Neural cell (in vitro differentiated cells): ENCODE measurements at regions not wholly inside any gene's neighbourhood (a gene's known extent, or its start where the extent isn't known, plus 50 kb on each side); places are given as distances from the start of the nearest gene placed in this dataset.

ENCODE experiments used
- H2AFZ ChIP-seq: fragments of 200-600, 300-800 bp; sonication (generic), shearing (Covaris generic); 2 replicates; pipeline ENCODE4 v1.6.0; 2014; ENCODE audit warnings: low read depth, mild to moderate bottlenecking, antibody characterized with exemption, low read length, moderate library complexity
- H3F3A ChIP-seq: fragments of 200-600 bp; shearing (Covaris generic); 2 replicates; pipeline ENCODE4 v1.6.1; 2016; ENCODE audit warnings: mild to moderate bottlenecking, moderate library complexity, mixed read lengths, antibody characterized with exemption, low read length; ENCODE audit not compliant: insufficient read depth, poor library complexity, severe bottlenecking
- H3K27ac ChIP-seq: fragments of 200-600, 300-800 bp; sonication (generic), shearing (Covaris generic); 2 replicates; pipeline ENCODE4 v1.5.1; 2014; ENCODE audit warnings: mild to moderate bottlenecking, low read length, moderate library complexity
- H3K27me3 ChIP-seq: fragments of 300-800, 200-600 bp; sonication (generic), shearing (Covaris generic); 2 replicates; pipeline ENCODE4 v1.6.0; 2014; ENCODE audit warnings: mild to moderate bottlenecking, low read depth, low read length, moderate library complexity; ENCODE audit not compliant: insufficient read depth
- H3K36me3 ChIP-seq: fragments of 300-800, 200-600 bp; sonication (generic), shearing (Covaris generic); 2 replicates; pipeline ENCODE4 v1.5.1; 2014; ENCODE audit warnings: mild to moderate bottlenecking, antibody characterized with exemption, low read length, moderate library complexity; ENCODE audit not compliant: insufficient read depth
- H3K4me2 ChIP-seq: fragments of 300-800, 200-600 bp; sonication (generic), shearing (Covaris generic); 2 replicates; pipeline ENCODE4 v1.6.0; 2014; ENCODE audit warnings: mild to moderate bottlenecking, low read length
- H3K4me3 ChIP-seq: fragments of 300-800, 200-600 bp; sonication (generic), shearing (Covaris generic); 2 replicates; pipeline ENCODE4 v1.5.1; 2014; ENCODE audit warnings: mild to moderate bottlenecking, low read length, moderate library complexity
- H3K79me2 ChIP-seq: fragments of 200-600 bp; shearing (Covaris generic); replicated peaks from 2 replicates; pipeline ENCODE4 v1.6.0; 2014; ENCODE audit warnings: mild to moderate bottlenecking, low read length, moderate library complexity; ENCODE audit not compliant: insufficient read depth
- H3K9ac ChIP-seq: fragments of 300-800, 200-600 bp; sonication (generic), shearing (Covaris generic); 2 replicates; pipeline ENCODE4 v1.6.1; 2016; ENCODE audit warnings: mild to moderate bottlenecking, low read length, mixed read lengths
- H3K9me2 ChIP-seq: fragments of 200-600 bp; shearing (Covaris generic); 2 replicates; pipeline ENCODE4 v1.6.1; 2016; ENCODE audit warnings: mild to moderate bottlenecking, low read length, mixed read lengths; ENCODE audit not compliant: insufficient read depth
- H3K9me3 ChIP-seq: fragments of 200-600, 300-800 bp; sonication (generic), shearing (Covaris generic); 2 replicates; pipeline ENCODE4 v1.6.1; 2016; ENCODE audit warnings: mild to moderate bottlenecking, mixed run types, low read length, moderate library complexity, mixed read lengths
- H4K20me1 ChIP-seq: fragments of 200-600 bp; shearing (Covaris generic); 2 replicates; pipeline ENCODE4 v1.6.1; 2016; ENCODE audit warnings: mild to moderate bottlenecking, mixed run types; ENCODE audit not compliant: insufficient read depth
- CTCF ChIP-seq: fragments of 450-650 bp; IDR thresholded peaks from 2 replicates; pipeline ENCODE4 v1.5.1; 2014; ENCODE audit warnings: antibody characterized with exemption, mild to moderate bottlenecking, moderate library complexity; ENCODE audit not compliant: poor library complexity, severe bottlenecking
- EP300 ChIP-seq: fragments of 450-650 bp; conservative IDR thresholded peaks from 2 replicates; pipeline ENCODE4 v1.6.1; 2014; ENCODE audit warnings: antibody characterized with exemption, mild to moderate bottlenecking, moderate library complexity; ENCODE audit not compliant: poor library complexity, severe bottlenecking
- EZH2 ChIP-seq: fragments of 200-600, 300-800 bp; shearing (Covaris generic), sonication (generic); IDR thresholded peaks from 2 replicates; pipeline ENCODE4 v1.6.1; 2014; ENCODE audit warnings: antibody characterized with exemption, low read length, borderline replicate concordance, mild to moderate bottlenecking; ENCODE audit not compliant: insufficient read depth, poor library complexity, severe bottlenecking
- MXI1 ChIP-seq: fragments of 450-650 bp; conservative IDR thresholded peaks from 2 replicates; pipeline ENCODE4 v1.6.1; 2014; ENCODE audit warnings: antibody characterized with exemption, mild to moderate bottlenecking; ENCODE audit not compliant: poor library complexity, severe bottlenecking
- POLR2AphosphoS5 ChIP-seq: IDR thresholded peaks from 2 replicates; pipeline ENCODE4 v1.6.1; 2012
- RAD21 ChIP-seq: fragments of 450-650 bp; conservative IDR thresholded peaks from 2 replicates; pipeline ENCODE4 v1.6.1; 2014; ENCODE audit warnings: antibody characterized with exemption, mild to moderate bottlenecking, moderate library complexity
- REST ChIP-seq: IDR thresholded peaks from 2 replicates; pipeline ENCODE4 v1.6.1; 2012; ENCODE audit warnings: borderline replicate concordance
- SMC3 ChIP-seq: fragments of 450-650 bp; conservative IDR thresholded peaks from 2 replicates; pipeline ENCODE4 v1.6.1; 2014; ENCODE audit warnings: antibody characterized with exemption, mild to moderate bottlenecking, moderate library complexity; ENCODE audit not compliant: poor library complexity
- TAF1 ChIP-seq: IDR thresholded peaks from 2 replicates; pipeline ENCODE4 v1.6.1; 2012; ENCODE audit warnings: low read depth

GRCh38 chr16:13479549-13479948 is 440.4 kb upstream of the ERCC4 start:
- no peak overlapping the region for H2AFZ ChIP-seq
- H3K36me3 ChIP-seq, result no peaks in the 10 kb centered on the region
- TF ChIP-seq EP300, result no peak
- no peak for TF ChIP-seq REST
- TF ChIP-seq CTCF, result no peak
- no peak for TF ChIP-seq TAF1
- TF ChIP-seq SMC3, result no peak
- TF ChIP-seq RAD21, result no peak
- H4K20me1 ChIP-seq, result no peaks in the 10 kb centered on the region
- no peaks in the 10 kb centered on the region for H3K9me3 ChIP-seq
- no peaks in the 10 kb centered on the region for H3K79me2 ChIP-seq
- no peak overlapping the region for H3K27ac ChIP-seq
- H3F3A ChIP-seq, result no peaks in the 10 kb centered on the region
- H3K9me2 ChIP-seq, result no peaks in the 10 kb centered on the region
- H3K4me3 ChIP-seq, result no peak overlapping the region
- H3K9ac ChIP-seq, result no peak overlapping the region
- H3K4me2 ChIP-seq, result no peak overlapping the region
- H3K27me3 ChIP-seq, result no peaks in the 10 kb centered on the region

GRCh38 chr16:13480801-13481200 is 439.2 kb upstream of the ERCC4 start:
- no peak overlapping the region for H3K27ac ChIP-seq
- no peaks in the 10 kb centered on the region for H3K27me3 ChIP-seq
- TF ChIP-seq CTCF, result no peak
- no peak for TF ChIP-seq MXI1
- H3K9me2 ChIP-seq, result no peaks in the 10 kb centered on the region
- H3F3A ChIP-seq, result no peaks in the 10 kb centered on the region
- H3K9me3 ChIP-seq, result no peaks in the 10 kb centered on the region
- H3K4me2 ChIP-seq, result no peak overlapping the region
- H4K20me1 ChIP-seq, result no peaks in the 10 kb centered on the region
- no peaks in the 10 kb centered on the region for H3K36me3 ChIP-seq
- no peak overlapping the region for H3K9ac ChIP-seq
- H2AFZ ChIP-seq, result no peak overlapping the region
- no peaks in the 10 kb centered on the region for H3K79me2 ChIP-seq
- no peak overlapping the region for H3K4me3 ChIP-seq

GRCh38 chr16:13483121-13483520 is 436.8 kb upstream of the ERCC4 start:
- no peaks in the 10 kb centered on the region for H3K9me3 ChIP-seq
- no peak overlapping the region for H3K27ac ChIP-seq
- H3K27me3 ChIP-seq, result no peaks in the 10 kb centered on the region
- H3K9ac ChIP-seq, result no peak overlapping the region
- TF ChIP-seq EP300, result no peak
- no peak for TF ChIP-seq RAD21
- TF ChIP-seq CTCF, result no peak
- TF ChIP-seq MXI1, result no peak
- TF ChIP-seq POLR2AphosphoS5, result no peak
- no peak for TF ChIP-seq SMC3
- TF ChIP-seq EZH2, result no peak
- TF ChIP-seq TAF1, result no peak
- TF ChIP-seq REST, result no peak
- no peak overlapping the region for H3K4me3 ChIP-seq
- no peaks in the 10 kb centered on the region for H3F3A ChIP-seq
- H2AFZ ChIP-seq, result no peak overlapping the region
- no peaks in the 10 kb centered on the region for H3K79me2 ChIP-seq
- H3K4me2 ChIP-seq, result no peak overlapping the region
- H3K36me3 ChIP-seq, result no peaks in the 10 kb centered on the region
- H3K9me2 ChIP-seq, result no peaks in the 10 kb centered on the region
- H4K20me1 ChIP-seq, result no peaks in the 10 kb centered on the region
